ENCODE measurements at regions not wholly inside any gene's neighbourhood (a gene's known extent, or its start where the extent isn't known, plus 50 kb on each side); places are given as distances from the start of the nearest gene placed in this dataset.

DNA sequence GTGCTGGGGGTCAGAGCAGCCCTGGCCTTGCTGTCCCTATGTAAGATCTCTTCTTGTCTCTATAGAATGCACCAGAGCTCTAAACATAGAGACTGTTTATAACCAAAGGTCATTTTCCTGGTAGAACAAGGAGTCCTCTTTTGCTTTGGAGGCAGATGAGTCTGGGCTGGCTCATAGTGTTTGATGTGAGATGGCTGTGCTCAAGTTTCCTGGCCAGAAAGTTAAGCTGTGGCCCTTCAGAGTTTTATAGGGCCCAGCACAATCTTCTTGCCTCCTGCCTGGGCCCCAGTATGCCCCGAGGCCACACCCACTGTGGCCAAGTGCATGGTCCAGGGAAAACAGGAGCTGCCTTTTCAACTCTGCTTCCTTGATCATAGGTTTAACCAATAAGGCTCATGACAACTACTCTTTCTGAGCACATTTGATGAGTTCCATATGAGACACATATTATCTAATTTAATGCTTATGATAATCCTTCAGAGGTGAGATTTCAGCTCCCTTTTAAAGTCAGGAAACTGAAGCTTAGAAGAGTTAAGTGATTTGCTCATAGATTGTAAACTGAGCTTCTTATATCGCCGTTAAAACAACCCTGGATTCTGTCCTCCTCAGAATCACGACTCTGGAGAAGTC, 66.3 kb downstream of the MYCN start:
- Histone ChIP-seq H3K36me3 (no peaks in the 10 kb centered on the region), H3K27me3 (peaks cover 0 to 11% (median 10%) of the 10 kb centered on the region in 3 donors), H3K9me3 (no peaks in the 10 kb centered on the region), H3K4me3 (no peak overlapping the region), H3K4me1 (no peaks in the 10 kb centered on the region), H3K27ac (no peak overlapping the region)
- no peak for DNase-seq
- TF ChIP-seq POLR2A (IDR thresholded peaks at IDR 0.05) (no peak), CTCF (IDR thresholded peaks at IDR 0.05) (no peak), EP300 (IDR thresholded peaks at IDR 0.05) (no peak)
- WGBS, 2 donors, result 73 to 82% methylated on average over 4 of the region's 4 CpGs
- intact Hi-C loops (cut with DNase I), result no loop called here

DNA sequence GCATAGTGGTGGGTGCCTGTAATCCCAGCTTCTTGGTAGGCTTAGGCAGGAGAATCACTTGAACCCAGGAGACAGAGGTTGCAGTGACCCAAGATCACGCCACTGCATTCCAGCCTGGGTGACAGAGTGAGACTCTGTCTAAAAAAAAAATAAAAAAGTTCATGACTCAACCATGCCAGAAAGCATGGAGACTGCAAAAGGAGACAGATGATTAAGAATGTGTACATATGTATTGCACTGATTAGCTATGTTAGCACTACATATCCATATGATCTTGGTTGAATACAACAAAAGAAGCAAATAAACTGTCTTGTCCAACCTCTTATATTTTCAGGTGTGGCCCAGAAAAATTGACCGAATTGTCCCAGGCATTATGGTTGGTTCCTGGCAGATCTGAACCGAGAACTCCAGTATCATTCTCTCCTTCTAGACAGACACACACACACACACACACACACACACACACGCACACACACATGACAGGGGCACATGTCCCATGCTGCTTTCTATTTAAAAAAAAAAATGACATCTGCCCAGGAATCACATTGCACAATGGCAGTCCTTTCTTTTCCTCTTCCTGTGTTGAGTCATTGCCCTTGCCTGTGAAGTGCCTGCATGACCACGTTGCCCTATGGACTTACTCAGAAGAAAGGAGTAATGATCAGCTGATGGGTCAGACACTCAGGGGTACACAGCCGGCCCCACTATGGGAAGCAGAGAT, 65.6 kb downstream of the MYCN start:
- H3K27ac ChIP-seq, result no peak overlapping the region
- 66 to 67% methylated on average over 6 of the region's 6 CpGs for WGBS, 2 donors
- H3K36me3 ChIP-seq, result no peaks in the 10 kb centered on the region
- no peak for DNase-seq
- no peaks in the 10 kb centered on the region for H3K9me3 ChIP-seq
- TF ChIP-seq CTCF (IDR thresholded peaks at IDR 0.05) (no peak), POLR2AphosphoS5 (IDR thresholded peaks at IDR 0.05) (no peak), POLR2A (IDR thresholded peaks at IDR 0.05) (no peak), EP300 (IDR thresholded peaks at IDR 0.05) (no peak)
- peaks cover 0 to 7% (median 6%) of the 10 kb centered on the region in 3 donors for H3K27me3 ChIP-seq
- H3K4me3 ChIP-seq, result no peak overlapping the region
- intact Hi-C loops (cut with DNase I), result no loop called here
- no peaks in the 10 kb centered on the region for H3K4me1 ChIP-seq

- H3K9me3 ChIP-seq, result no peaks in the 10 kb centered on the region
- TF ChIP-seq POLR2AphosphoS5 (IDR thresholded peaks at IDR 0.05), result no peak
- no peak for TF ChIP-seq POLR2A (IDR thresholded peaks at IDR 0.05)
- no peak for TF ChIP-seq EP300 (IDR thresholded peaks at IDR 0.05)
- no peak for TF ChIP-seq CTCF (IDR thresholded peaks at IDR 0.05)
- no peak for DNase-seq
- no peak overlapping the region for H3K4me3 ChIP-seq
- intact Hi-C loops (cut with DNase I), result no loop called here
- H3K27me3 ChIP-seq, result peaks cover 0 to 6% (median 5%) of the 10 kb centered on the region in 3 donors
- 94% methylated on average over 2 of the region's 2 CpGs for WGBS, 2 donors
- H3K36me3 ChIP-seq, result no peaks in the 10 kb centered on the region
- H3K4me1 ChIP-seq, result no peaks in the 10 kb centered on the region
- H3K27ac ChIP-seq, result no peak overlapping the region
Measured at GRCh38 chr2:16005389-16005788, 65.0 kb downstream of the MYCN start.

DNA sequence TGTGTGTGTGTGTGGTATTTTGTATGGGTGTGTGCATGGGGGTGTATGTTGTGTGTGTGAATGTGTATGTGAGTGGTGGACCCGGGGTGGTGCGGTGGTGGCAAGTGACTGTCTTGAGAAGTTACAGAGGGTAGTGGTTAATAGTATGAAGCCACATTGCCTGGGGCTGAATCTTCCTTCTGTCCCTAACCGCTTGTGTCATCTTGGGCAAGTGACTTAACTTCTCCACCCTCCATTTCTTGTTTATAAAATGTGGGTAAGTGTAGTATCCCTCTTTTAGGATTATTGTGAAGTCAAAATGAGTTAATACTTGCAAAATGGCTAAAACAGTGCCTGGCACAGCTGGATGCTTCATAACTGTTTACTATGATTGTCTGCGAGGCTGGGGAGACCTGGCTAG, 63.5 kb downstream of the MYCN start:
- H3K4me3 ChIP-seq, result no peak overlapping the region

More for the DNA sequence above, 63.5 kb downstream of the MYCN start:
- intact Hi-C loops (cut with DNase I), result no loop called here
- Histone ChIP-seq H3K27me3 (peaks cover 0 to 5% (median 0%) of the 10 kb centered on the region in 3 donors), H3K9me3 (no peaks in the 10 kb centered on the region), H3K36me3 (no peaks in the 10 kb centered on the region), H3K4me1 (no peaks in the 10 kb centered on the region), H3K27ac (no peak overlapping the region)
- 92 to 93% methylated on average over 4 of the region's 4 CpGs for WGBS, 2 donors
- no peak for DNase-seq
- TF ChIP-seq EP300 (IDR thresholded peaks at IDR 0.05) (no peak), CTCF (IDR thresholded peaks at IDR 0.05) (no peak)

Data from sigmoid colon (tissue), 6 donors.